ENCODE measurements at regions not wholly inside any gene's neighbourhood (a gene's known extent, or its start where the extent isn't known, plus 50 kb on each side); places are given as distances from the start of the nearest gene placed in this dataset.

DNA sequence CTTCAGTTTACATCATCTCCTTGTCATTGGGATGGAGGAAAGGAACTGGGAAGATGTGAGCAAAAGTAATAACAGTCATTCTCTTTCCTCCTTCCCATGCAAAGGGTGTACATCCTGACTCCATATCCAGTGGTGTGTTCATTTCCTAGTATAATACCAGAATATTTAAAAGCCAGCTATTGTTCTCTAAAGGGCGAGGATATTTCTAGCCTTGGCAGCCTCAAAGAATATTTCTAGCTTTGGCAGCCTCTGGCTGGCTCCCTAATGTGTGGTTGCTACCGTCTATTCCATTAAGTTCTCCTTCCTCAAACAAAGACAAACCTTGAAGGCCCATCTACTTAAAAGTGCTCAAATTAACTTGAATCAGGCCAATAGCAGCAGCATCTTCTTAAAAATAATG is 114.0 kb downstream of the FAM76B start:
- no peaks in the 10 kb centered on the region for H3K36me3 ChIP-seq
- WGBS, 2 donors (ENCODE audit: low coverage in 1 of 2), result 22 to 33% methylated on average over 1 of the region's 2 CpGs
- H3K4me1 ChIP-seq, result peaks cover 3 to 36% (median 22%) of the 10 kb centered on the region in 3 donors

DNA sequence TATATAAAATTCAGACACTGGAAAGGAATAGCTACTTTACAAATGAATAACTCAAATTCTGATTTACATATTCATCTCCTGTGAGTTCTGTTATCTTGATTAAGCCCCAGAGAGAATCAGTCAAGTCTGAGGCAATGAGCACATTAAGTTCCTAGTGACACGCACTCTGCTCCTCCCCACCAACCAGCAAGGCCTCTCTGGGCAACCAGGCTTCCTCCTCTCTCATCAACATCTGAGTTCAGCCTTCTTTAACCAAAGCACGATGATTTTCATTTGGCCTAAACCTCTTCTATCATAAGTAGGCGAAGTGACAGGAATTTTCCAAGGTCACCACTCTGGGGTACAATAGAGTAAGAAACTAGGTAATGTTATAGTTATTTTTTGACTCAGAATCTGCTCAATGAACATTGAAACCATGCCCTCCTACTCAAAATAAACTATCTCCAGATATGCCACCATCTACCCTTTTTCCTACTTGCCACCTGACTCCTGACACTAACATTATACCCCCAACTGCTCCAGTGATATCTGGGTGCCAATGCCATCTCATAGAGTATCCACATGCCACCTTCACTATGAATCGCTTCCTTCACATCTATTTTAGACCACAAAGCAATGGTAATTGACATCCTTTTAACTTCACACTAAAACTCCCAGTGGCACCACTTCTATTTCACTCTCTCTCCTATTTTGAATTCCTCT is 114.8 kb downstream of the FAM76B start:
- Histone ChIP-seq H3K9me3 (no peaks in the 10 kb centered on the region), H3K4me3 (no peak overlapping the region), H3K27ac (peak overlapping the region; percentile 40 to 65 (median 56)), H3K27me3 (no peaks in the 10 kb centered on the region), H3K4me1 (peaks cover 0 to 28% (median 17%) of the 10 kb centered on the region in 3 donors), H3K36me3 (no peaks in the 10 kb centered on the region)
- TF ChIP-seq POLR2AphosphoS5 (IDR thresholded peaks at IDR 0.05), result no peak
- TF ChIP-seq POLR2A (IDR thresholded peaks at IDR 0.05), result no peak
- TF ChIP-seq, protein P1, sequence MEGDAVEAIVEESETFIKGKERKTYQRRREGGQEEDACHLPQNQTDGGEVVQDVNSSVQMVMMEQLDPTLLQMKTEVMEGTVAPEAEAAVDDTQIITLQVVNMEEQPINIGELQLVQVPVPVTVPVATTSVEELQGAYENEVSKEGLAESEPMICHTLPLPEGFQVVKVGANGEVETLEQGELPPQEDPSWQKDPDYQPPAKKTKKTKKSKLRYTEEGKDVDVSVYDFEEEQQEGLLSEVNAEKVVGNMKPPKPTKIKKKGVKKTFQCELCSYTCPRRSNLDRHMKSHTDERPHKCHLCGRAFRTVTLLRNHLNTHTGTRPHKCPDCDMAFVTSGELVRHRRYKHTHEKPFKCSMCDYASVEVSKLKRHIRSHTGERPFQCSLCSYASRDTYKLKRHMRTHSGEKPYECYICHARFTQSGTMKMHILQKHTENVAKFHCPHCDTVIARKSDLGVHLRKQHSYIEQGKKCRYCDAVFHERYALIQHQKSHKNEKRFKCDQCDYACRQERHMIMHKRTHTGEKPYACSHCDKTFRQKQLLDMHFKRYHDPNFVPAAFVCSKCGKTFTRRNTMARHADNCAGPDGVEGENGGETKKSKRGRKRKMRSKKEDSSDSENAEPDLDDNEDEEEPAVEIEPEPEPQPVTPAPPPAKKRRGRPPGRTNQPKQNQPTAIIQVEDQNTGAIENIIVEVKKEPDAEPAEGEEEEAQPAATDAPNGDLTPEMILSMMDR (IDR thresholded peaks at IDR 0.05), result no peak
- no peak for TF ChIP-seq EP300 (IDR thresholded peaks at IDR 0.05)
- WGBS, 2 donors (ENCODE audit: low coverage in 1 of 2), result 86 to 95% methylated on average over 4 of the region's 4 CpGs
- ATAC-seq, result no peak

More for the DNA sequence above, 114.0 kb downstream of the FAM76B start:
- ATAC-seq, result no peak
- no peaks in the 10 kb centered on the region for H3K9me3 ChIP-seq
- H3K4me3 ChIP-seq, result no peak overlapping the region
- TF ChIP-seq POLR2AphosphoS5 (IDR thresholded peaks at IDR 0.05) (no peak), POLR2A (IDR thresholded peaks at IDR 0.05) (no peak), EP300 (IDR thresholded peaks at IDR 0.05) (no peak)
- TF ChIP-seq, protein P1 (IDR thresholded peaks at IDR 0.05), result no peak
- H3K27me3 ChIP-seq, result no peaks in the 10 kb centered on the region
- H3K27ac ChIP-seq, result peak overlapping the region; percentile 40 to 65 (median 56)

DNA sequence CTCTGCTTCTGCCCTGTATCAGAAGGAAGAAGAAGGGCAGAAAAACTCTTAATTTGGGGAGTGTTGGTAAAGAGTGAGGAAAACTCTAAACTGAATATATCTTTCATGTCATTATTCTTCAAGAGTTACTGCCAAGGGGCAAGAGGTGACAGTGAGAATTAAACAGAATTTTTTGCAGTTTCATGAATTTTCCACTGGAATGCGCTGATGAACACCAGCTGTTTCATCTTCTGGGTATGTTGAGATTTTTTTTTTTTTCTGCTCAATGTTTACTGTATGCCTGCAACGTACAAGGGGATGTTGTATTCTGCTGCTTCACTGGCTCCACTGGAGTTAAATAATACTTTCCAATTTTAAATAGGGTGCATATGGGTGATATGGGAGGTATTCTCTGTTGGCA is 117.8 kb downstream of the FAM76B start:
- TF ChIP-seq POLR2A (IDR thresholded peaks at IDR 0.05) (no peak), POLR2AphosphoS5 (IDR thresholded peaks at IDR 0.05) (peak; percentile 42), EP300 (IDR thresholded peaks at IDR 0.05) (no peak)
- TF ChIP-seq, protein P1 (IDR thresholded peaks at IDR 0.05), result no peak
- no peaks in the 10 kb centered on the region for H3K9me3 ChIP-seq
- no peak for ATAC-seq
- WGBS, 2 donors (ENCODE audit: low coverage in 1 of 2), result 5 to 6% methylated on average over 2 of the region's 2 CpGs
- H3K27me3 ChIP-seq, result no peaks in the 10 kb centered on the region
- H3K36me3 ChIP-seq, result no peaks in the 10 kb centered on the region
- H3K4me3 ChIP-seq, result no peak overlapping the region
- H3K4me1 ChIP-seq, result peaks cover 0 to 22% (median 12%) of the 10 kb centered on the region in 3 donors
- H3K27ac ChIP-seq, result peak overlapping the region in 2 of 4 donors; percentile 14 to 35

DNA sequence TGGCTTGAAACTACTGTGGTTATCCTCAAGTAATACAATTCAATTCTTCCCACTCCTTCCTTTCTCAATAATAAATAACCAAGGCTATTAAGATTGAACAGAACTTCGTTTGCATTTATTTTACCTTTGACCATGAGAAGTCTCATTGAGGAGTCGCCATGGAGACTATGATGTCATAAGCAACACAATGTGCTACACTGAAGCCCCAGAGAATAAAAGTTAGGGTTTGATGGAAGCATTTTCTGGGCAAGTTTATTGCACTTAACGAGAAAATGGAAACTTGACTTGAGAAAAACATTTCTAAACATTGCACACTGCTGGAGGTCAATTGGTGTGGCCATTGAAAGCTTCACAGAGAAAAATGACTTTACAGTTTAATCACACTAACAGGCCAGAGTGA is 121.5 kb downstream of the FAM76B start:
- Histone ChIP-seq H3K4me1 (peaks cover 0 to 8% (median 0%) of the 10 kb centered on the region in 3 donors), H3K27ac (peak overlapping the region in 1 of 4 donors; percentile 11), H3K36me3 (no peaks in the 10 kb centered on the region), H3K27me3 (no peaks in the 10 kb centered on the region), H3K4me3 (no peak overlapping the region), H3K9me3 (no peaks in the 10 kb centered on the region)
- TF ChIP-seq EP300 (IDR thresholded peaks at IDR 0.05) (no peak), POLR2AphosphoS5 (IDR thresholded peaks at IDR 0.05) (no peak), POLR2A (IDR thresholded peaks at IDR 0.05) (no peak)
- TF ChIP-seq, protein P1 (IDR thresholded peaks at IDR 0.05), result no peak
- ATAC-seq, result no peak
- WGBS, 2 donors (ENCODE audit: low coverage in 1 of 2), result 22 to 35% methylated on average over 3 of the region's 3 CpGs

DNA sequence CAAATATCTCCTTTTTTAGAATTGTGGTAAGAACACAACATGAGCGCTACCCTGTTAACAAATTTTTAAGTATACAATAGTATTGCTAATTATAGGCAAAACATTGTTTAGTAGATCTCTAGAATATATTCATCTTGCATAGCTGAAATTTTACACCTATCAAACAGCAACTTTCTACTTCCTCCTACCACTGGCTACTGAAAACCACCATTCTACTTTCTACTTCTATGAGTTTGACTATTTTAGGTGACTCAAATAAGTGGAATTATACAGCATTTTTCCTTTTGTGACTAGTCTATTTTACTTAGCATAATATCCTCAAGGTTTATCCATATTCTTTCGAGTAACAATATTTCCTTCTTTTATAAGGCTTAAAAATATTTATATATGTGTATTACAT is 128.4 kb downstream of the FAM76B start:
- Histone ChIP-seq H3K27me3 (no peaks in the 10 kb centered on the region), H3K4me3 (no peak overlapping the region), H3K27ac (no peak overlapping the region), H3K36me3 (no peaks in the 10 kb centered on the region), H3K9me3 (no peaks in the 10 kb centered on the region), H3K4me1 (no peaks in the 10 kb centered on the region)
- ATAC-seq, result no peak
- 94 to 100% methylated on average over 2 of the region's 2 CpGs for WGBS, 2 donors (ENCODE audit: low coverage in 1 of 2)
- TF ChIP-seq EP300 (IDR thresholded peaks at IDR 0.05), result no peak
- no peak for TF ChIP-seq POLR2AphosphoS5 (IDR thresholded peaks at IDR 0.05)
- TF ChIP-seq, protein P1 (IDR thresholded peaks at IDR 0.05), result no peak
- TF ChIP-seq POLR2A (IDR thresholded peaks at IDR 0.05), result no peak
